Osteocyte (in vitro differentiated cells): ENCODE measurements at regions not wholly inside any gene's neighbourhood (a gene's known extent, or its start where the extent isn't known, plus 50 kb on each side); places are given as distances from the start of the nearest gene placed in this dataset.
"Not testable (repeated sequence)": the region's sequence is repeated elsewhere in the genome, so short reads cannot be mapped to it uniquely, and the experiment has no call there.

Experiments
- DNase-seq: peaks from one replicate; pipeline ENCODE4 v3.0.0; 2021; ENCODE audit warnings: mixed read lengths; ENCODE audit not compliant: unreplicated experiment; ENCODE audit errors: extremely low spot score
- H3K27ac Mint-ChIP-seq: one replicate; pipeline ENCODE4 v1.8.0; 2021; ENCODE audit warnings: mild to moderate bottlenecking, mixed read lengths; ENCODE audit not compliant: unreplicated experiment
- H3K27me3 Mint-ChIP-seq: one replicate; pipeline ENCODE4 v1.8.0; 2021; ENCODE audit warnings: mixed read lengths; ENCODE audit not compliant: unreplicated experiment
- H3K36me3 Mint-ChIP-seq: one replicate; pipeline ENCODE4 v1.8.0; 2021; ENCODE audit warnings: mixed read lengths; ENCODE audit not compliant: unreplicated experiment
- H3K4me1 Mint-ChIP-seq: one replicate; pipeline ENCODE4 v1.8.0; 2021; ENCODE audit warnings: mixed read lengths; ENCODE audit not compliant: unreplicated experiment
- H3K4me3 Mint-ChIP-seq: one replicate; pipeline ENCODE4 v1.8.0; 2021; ENCODE audit warnings: mild to moderate bottlenecking, moderate library complexity, mixed read lengths; ENCODE audit not compliant: unreplicated experiment
- H3K9me3 Mint-ChIP-seq: one replicate; pipeline ENCODE4 v1.8.0; 2021; ENCODE audit warnings: mixed read lengths; ENCODE audit not compliant: unreplicated experiment
- CTCF ChIP-seq: fragments of 200-600 bp; sonication (generic); IDR thresholded peaks from 2 replicates; pipeline ENCODE4 v1.5.0; 2021; ENCODE audit warnings: antibody characterized with exemption, mild to moderate bottlenecking, moderate library complexity

GRCh38 chr2:12488352-12489318 lies 228.1 kb upstream of the TRIB2 start:
- no peak for DNase-seq
- no peak overlapping the region for H3K4me3 Mint-ChIP-seq
- no peak for TF ChIP-seq CTCF
- no peaks in the 10 kb centered on the region for H3K9me3 Mint-ChIP-seq
- H3K36me3 Mint-ChIP-seq: no peaks in the 10 kb centered on the region
- no peaks in the 10 kb centered on the region for H3K27me3 Mint-ChIP-seq
- H3K4me1 Mint-ChIP-seq: peaks cover 40% of the 10 kb centered on the region
- H3K27ac Mint-ChIP-seq: no peak overlapping the region

- no peaks in the 10 kb centered on the region for H3K27me3 Mint-ChIP-seq
- no peak for DNase-seq
- H3K4me3 Mint-ChIP-seq: no peak overlapping the region
- H3K9me3 Mint-ChIP-seq: no peaks in the 10 kb centered on the region
- no peak for TF ChIP-seq CTCF
- H3K36me3 Mint-ChIP-seq: no peaks in the 10 kb centered on the region
- H3K4me1 Mint-ChIP-seq: peaks cover 26% of the 10 kb centered on the region
- no peak overlapping the region for H3K27ac Mint-ChIP-seq
These were observed 226.1 kb upstream of the TRIB2 start for GRCh38 chr2:12490641-12491040.

- not testable (repeated sequence) for H3K4me3 Mint-ChIP-seq, H3K27me3 Mint-ChIP-seq, DNase-seq, H3K9me3 Mint-ChIP-seq, H3K27ac Mint-ChIP-seq, H3K36me3 Mint-ChIP-seq
- peaks cover 18% of the 10 kb centered on the region for H3K4me1 Mint-ChIP-seq
These were observed 224.4 kb upstream of the TRIB2 start for GRCh38 chr2:12492360-12492759.

- H3K4me1 Mint-ChIP-seq: peaks cover 18% of the 10 kb centered on the region
- no peaks in the 10 kb centered on the region for H3K9me3 Mint-ChIP-seq
- no peaks in the 10 kb centered on the region for H3K27me3 Mint-ChIP-seq
- H3K27ac Mint-ChIP-seq: no peak overlapping the region
- TF ChIP-seq CTCF: no peak
- no peak for DNase-seq
- H3K4me3 Mint-ChIP-seq: no peak overlapping the region
- no peaks in the 10 kb centered on the region for H3K36me3 Mint-ChIP-seq
These were observed 223.7 kb upstream of the TRIB2 start for GRCh38 chr2:12493031-12493513.

- no peaks in the 10 kb centered on the region for H3K9me3 Mint-ChIP-seq
- peaks cover 12% of the 10 kb centered on the region for H3K4me1 Mint-ChIP-seq
- H3K27ac Mint-ChIP-seq: no peak overlapping the region
- no peak for DNase-seq
- H3K27me3 Mint-ChIP-seq: no peaks in the 10 kb centered on the region
- H3K4me3 Mint-ChIP-seq: no peak overlapping the region
- TF ChIP-seq CTCF: no peak
- H3K36me3 Mint-ChIP-seq: no peaks in the 10 kb centered on the region
These were observed 221.4 kb upstream of the TRIB2 start for GRCh38 chr2:12495247-12495868.
